ENCODE measurements at regions not wholly inside any gene's neighbourhood (a gene's known extent, or its start where the extent isn't known, plus 50 kb on each side); places are given as distances from the start of the nearest gene placed in this dataset.

DNA sequence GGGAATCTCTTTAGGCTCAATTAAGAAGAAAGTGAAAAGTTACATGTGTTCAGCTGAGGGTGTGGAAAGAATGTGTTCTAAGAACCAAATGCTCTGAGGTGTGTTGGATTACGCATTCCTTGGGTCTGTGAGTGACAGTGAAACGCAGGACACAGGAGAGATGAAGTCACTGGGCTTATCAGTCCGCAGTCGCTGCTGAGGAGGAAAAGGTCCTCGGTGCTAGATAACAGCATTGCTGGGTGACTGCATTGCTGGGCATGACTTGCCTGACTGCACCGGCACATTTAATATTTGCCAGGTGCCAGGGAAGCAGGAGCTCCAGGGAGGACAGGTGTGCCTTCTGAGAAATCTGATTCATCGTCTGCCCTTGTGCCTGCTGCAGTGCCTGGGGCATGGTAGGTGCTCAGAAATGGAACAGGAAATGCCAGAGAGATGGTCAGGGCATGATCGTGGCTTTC, 64.4 kb upstream of the FZD10 start:
- H3K36me3 Mint-ChIP-seq (ENCODE audit: low read depth): no peaks in the 10 kb centered on the region
- no peaks in the 10 kb centered on the region for H3K4me1 Mint-ChIP-seq (ENCODE audit: low read depth)
- no peak for DNase-seq
- H3K9me3 Mint-ChIP-seq (ENCODE audit: insufficient read depth): no peaks in the 10 kb centered on the region
- no peaks in the 10 kb centered on the region for H3K27me3 Mint-ChIP-seq (ENCODE audit: low read depth)
- POLR2A ChIA-PET: no interaction called here
- H3K27ac Mint-ChIP-seq: no peak overlapping the region
- no peak for ATAC-seq
- CTCF ChIA-PET: no interaction called here
- H3K4me3 Mint-ChIP-seq: no peak overlapping the region

DNA sequence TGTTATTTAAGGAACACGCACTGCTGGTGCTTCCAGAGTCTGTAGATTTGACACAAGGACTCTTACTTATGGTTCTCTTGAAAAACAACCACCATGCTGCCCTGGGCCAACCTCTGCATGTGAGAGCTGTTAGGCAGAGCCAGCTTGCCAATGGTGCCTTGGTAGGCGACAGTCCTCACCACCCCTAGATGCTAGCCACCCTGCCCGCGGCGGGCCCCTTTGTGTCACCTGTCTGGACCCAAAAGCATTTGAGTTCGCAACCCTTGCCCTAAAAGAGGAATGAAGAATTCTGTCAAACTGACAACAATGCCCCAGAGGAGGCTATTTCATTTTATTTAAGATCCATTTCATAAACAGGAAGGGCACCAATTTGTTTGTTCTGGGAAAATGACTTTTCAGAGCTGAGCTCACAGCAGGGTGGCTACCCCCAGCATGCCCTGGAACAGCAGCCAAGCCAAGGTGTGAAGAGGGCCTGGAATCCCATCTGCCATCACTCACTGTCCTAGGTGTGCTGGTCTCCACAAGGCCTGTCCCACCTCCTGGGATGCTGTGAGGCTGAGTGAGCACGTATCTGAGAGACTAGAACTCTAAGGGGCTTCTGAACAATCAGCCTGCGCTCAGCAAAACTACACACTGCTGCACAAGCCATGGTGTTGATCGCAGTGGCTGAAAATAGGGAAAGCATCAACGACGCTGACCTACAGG, 63.8 kb upstream of the FZD10 start:
- POLR2A ChIA-PET: no interaction called here
- Mint-ChIP-seq H3K4me3 (no peak overlapping the region), H3K27ac (no peak overlapping the region), H3K27me3 (ENCODE audit: low read depth) (no peaks in the 10 kb centered on the region), H3K4me1 (ENCODE audit: low read depth) (no peaks in the 10 kb centered on the region), H3K36me3 (ENCODE audit: low read depth) (no peaks in the 10 kb centered on the region), H3K9me3 (ENCODE audit: insufficient read depth) (no peaks in the 10 kb centered on the region)
- CTCF ChIA-PET: no interaction called here
- ATAC-seq: no peak
- no peak for DNase-seq

DNA sequence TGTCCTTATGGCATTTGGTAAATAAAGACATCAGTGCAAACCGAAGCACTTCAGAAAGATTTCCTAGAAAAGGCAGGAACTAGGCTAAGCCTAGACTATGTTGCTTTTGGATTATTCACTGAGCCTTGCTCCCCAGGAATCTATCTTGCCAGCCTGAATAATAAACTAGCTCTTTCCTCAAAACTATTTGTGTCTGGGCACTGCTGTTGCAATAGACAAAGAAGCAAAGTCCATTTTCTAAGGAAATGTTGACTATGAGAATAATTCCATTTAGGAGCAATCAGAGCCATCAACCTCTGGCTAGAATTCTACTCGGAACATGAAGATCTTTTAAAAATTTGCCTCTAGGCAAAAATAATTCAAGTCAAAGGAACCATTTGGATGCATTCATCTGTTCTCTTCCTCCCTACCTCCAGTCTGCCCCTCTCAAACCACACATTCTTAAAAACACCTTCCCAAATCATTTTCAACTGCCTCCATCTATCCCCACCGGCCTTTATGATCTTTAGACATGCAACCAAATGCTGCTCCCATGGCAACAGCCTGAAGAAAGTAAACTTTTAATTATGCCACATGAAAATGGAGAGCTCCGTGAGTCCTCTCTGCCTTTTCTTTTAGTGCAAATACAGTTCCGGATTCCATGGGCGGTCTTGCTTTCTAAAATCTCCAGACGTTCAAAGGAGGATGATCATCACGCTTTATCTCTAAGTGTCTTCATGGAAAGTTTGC, 61.5 kb upstream of the FZD10 start:
- DNase-seq (no peak), ATAC-seq (no peak)
- no peaks in the 10 kb centered on the region for H3K4me1 Mint-ChIP-seq (ENCODE audit: low read depth)
- H3K9me3 Mint-ChIP-seq (ENCODE audit: insufficient read depth): no peaks in the 10 kb centered on the region
- no peak overlapping the region for H3K4me3 Mint-ChIP-seq
- no peaks in the 10 kb centered on the region for H3K27me3 Mint-ChIP-seq (ENCODE audit: low read depth)
- ChIA-PET POLR2A (no interaction called here), CTCF (no interaction called here)
- H3K27ac Mint-ChIP-seq: no peak overlapping the region
- H3K36me3 Mint-ChIP-seq (ENCODE audit: low read depth): no peaks in the 10 kb centered on the region

DNA sequence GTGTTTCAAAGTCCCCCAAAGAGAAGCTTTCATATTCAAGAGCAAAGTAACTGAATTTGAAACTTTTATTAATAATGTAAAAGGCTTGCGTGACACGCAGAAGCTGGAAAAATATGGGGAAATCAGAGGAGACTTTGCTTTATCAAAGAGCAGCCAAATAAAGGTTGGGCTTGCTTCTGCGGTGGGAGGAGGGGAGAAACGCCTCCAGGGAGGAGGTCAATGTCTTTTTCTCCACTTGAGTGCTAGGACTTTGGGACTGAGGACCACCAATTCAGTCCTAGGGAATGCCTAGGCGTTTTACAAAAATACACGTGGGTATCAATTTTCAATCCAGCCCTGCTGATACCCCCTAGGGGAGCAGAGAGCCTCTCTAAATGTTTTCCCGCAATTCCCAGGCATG, 60.9 kb upstream of the FZD10 start:
- ChIA-PET POLR2A (no interaction called here), CTCF (no interaction called here)
- no peaks in the 10 kb centered on the region for H3K27me3 Mint-ChIP-seq (ENCODE audit: low read depth)
- no peak overlapping the region for H3K4me3 Mint-ChIP-seq
- H3K27ac Mint-ChIP-seq: no peak overlapping the region
- ATAC-seq (no peak), DNase-seq (no peak)
- H3K4me1 Mint-ChIP-seq (ENCODE audit: low read depth): no peaks in the 10 kb centered on the region
- H3K9me3 Mint-ChIP-seq (ENCODE audit: insufficient read depth): no peaks in the 10 kb centered on the region
- no peaks in the 10 kb centered on the region for H3K36me3 Mint-ChIP-seq (ENCODE audit: low read depth)

DNA sequence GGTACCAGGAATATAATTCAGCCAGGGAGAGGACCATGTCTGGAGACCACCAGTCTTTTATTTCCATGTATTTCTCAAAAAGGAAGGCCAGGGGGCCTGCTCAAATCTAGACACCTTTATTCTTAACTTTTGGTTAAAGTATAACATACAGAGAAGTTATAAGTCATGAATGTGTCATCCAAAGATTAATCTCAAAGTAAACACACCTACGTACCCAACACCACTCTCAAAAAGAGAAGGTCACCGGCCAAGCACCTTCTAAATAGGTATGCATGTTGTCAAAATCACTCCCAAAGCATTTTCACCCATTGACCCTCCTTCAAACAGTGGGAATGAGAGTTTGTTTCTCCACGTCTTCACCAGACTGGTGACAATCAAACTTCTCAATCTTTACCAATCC, 60.0 kb upstream of the FZD10 start:
- ATAC-seq (no peak), DNase-seq (no peak)
- Mint-ChIP-seq H3K36me3 (ENCODE audit: low read depth) (no peaks in the 10 kb centered on the region), H3K4me1 (ENCODE audit: low read depth) (no peaks in the 10 kb centered on the region), H3K9me3 (ENCODE audit: insufficient read depth) (no peaks in the 10 kb centered on the region), H3K27ac (no peak overlapping the region), H3K27me3 (ENCODE audit: low read depth) (no peaks in the 10 kb centered on the region), H3K4me3 (no peak overlapping the region)
- POLR2A ChIA-PET: no interaction called here
- CTCF ChIA-PET: no interaction called here

DNA sequence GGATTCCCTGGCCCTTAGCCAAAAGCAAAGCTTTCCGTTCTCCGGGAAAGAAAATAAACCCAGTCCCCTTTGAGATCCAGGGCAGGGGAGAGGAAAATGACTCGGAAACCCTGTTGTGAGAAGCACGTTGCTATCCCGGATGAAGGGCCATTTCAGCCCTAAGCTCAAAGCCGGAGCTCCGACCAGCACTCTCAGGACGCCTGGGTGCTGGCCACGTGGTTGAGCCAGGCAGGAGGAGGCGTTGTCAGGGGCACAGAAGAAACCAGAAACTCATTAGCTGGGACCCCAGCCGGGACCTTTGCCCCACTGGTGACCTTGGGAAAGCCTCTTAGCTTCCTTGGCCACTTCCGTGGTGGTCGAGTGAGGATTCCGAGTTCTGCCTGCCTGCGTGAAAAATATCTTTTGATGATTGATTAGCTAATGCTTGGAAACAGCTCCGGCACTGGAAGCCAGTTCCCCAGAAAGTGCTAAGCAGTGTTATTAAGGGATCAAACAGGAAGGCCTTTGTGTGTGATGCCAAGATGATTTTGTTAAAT, 57.6 kb upstream of the FZD10 start:
- no peak overlapping the region for H3K4me3 Mint-ChIP-seq
- no peaks in the 10 kb centered on the region for H3K36me3 Mint-ChIP-seq (ENCODE audit: low read depth)
- DNase-seq (no peak), ATAC-seq (no peak)
- no peaks in the 10 kb centered on the region for H3K4me1 Mint-ChIP-seq (ENCODE audit: low read depth)
- no peaks in the 10 kb centered on the region for H3K27me3 Mint-ChIP-seq (ENCODE audit: low read depth)
- POLR2A ChIA-PET: no interaction called here
- CTCF ChIA-PET: no interaction called here
- no peak overlapping the region for H3K27ac Mint-ChIP-seq
- H3K9me3 Mint-ChIP-seq (ENCODE audit: insufficient read depth): no peaks in the 10 kb centered on the region

DNA sequence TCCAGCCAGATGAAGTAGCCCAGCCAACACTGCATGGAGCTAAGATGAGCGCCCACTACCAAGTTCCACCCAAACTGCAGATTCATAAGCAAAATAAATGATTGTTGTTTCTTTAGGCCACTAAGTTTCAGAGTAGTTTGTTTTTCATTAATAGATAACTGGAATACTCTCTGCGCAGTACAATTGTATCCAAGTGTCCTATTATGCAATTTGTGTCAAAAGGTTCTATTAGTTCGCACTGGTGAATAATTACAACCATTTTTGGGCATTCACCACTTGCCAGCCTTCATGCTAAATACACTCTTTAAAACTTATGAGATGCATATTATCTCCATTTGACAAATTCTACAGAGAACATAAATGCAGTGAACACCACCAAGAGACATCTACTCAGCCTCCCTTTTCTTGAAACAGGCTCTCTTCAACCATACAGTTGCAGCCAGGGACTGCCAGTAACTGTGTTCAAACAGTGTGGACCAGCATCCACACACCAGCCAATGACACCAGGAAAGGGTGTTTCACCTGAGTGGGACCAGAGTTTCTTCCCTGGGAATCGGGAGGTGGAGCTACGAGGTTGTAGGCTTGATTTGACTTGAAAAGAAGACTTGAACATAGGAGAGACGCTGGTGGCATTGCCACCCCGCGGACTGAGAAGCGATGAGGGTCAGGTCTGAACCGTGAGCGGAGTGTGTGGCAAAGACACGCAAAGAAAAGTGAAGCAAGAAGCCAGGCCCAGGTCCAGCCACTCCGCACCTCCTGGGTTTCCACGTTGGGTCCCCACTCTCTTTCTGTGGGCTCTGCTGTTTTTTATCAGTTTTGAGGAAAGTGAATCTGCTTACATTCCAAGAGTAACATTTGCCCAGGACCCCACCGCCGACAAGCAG, 53.0 kb upstream of the FZD10 start:
- Mint-ChIP-seq H3K36me3 (ENCODE audit: low read depth) (no peaks in the 10 kb centered on the region), H3K27ac (no peak overlapping the region), H3K9me3 (ENCODE audit: insufficient read depth) (no peaks in the 10 kb centered on the region), H3K4me3 (no peak overlapping the region), H3K4me1 (ENCODE audit: low read depth) (no peaks in the 10 kb centered on the region), H3K27me3 (ENCODE audit: low read depth) (peaks cover 2% of the 10 kb centered on the region)
- CTCF ChIA-PET: no interaction called here
- DNase-seq (no peak), ATAC-seq (no peak)
- POLR2A ChIA-PET: no interaction called here

DNA sequence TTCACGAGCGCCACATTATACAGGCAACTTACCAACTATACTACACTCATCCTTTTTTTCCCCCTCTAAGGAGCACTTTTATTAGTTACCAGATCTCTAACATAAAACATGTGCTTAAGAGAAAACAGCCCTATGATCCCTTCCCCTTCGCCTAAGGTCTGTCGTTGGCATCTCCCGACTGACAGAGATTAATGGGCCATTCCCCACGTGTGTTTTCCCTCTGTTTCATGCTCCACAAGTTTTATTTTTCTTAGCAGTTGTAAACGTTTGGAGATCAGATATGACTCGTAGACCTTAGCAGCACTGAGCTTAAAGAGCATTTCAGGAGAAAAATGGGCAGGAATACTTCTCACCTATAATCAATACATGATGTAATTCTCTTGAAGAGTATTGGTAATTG, 51.4 kb upstream of the FZD10 start:
- Mint-ChIP-seq H3K4me1 (ENCODE audit: low read depth) (no peaks in the 10 kb centered on the region), H3K9me3 (ENCODE audit: insufficient read depth) (no peaks in the 10 kb centered on the region), H3K27me3 (ENCODE audit: low read depth) (peaks cover 2% of the 10 kb centered on the region), H3K4me3 (no peak overlapping the region), H3K36me3 (ENCODE audit: low read depth) (no peaks in the 10 kb centered on the region), H3K27ac (no peak overlapping the region)
- ChIA-PET POLR2A (no interaction called here), CTCF (no interaction called here)
- ATAC-seq (no peak), DNase-seq (no peak)

DNA sequence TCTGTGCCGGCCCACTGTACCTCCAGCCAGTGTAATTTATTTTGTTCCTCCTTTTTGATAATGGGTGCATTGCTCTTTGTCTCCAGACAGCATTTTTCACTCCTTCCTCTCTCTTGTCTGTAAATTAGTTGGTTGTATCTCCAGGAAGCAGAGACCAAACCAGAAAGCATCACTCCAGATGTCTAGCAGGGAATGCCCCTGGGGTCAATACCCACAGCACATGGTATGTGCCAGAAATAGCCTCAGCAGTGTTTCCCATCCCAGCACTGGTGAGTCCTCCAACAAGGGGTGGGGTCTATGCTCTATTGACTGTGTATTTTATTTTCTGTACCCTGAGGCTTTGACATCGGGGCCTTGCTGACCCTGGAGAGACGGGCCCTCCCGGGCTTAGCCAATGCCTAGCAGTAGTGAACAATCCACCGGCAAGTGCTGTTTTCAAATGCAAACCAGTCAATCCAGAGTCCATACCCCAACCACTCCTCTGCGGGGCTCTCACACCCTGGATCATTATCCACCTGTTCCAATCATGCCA, 50.2 kb upstream of the FZD10 start:
- DNase-seq: no peak
- Mint-ChIP-seq H3K4me1 (ENCODE audit: low read depth) (no peaks in the 10 kb centered on the region), H3K4me3 (no peak overlapping the region), H3K9me3 (ENCODE audit: insufficient read depth) (no peaks in the 10 kb centered on the region), H3K36me3 (ENCODE audit: low read depth) (no peaks in the 10 kb centered on the region), H3K27me3 (ENCODE audit: low read depth) (peaks cover 2% of the 10 kb centered on the region), H3K27ac (no peak overlapping the region)
- POLR2A ChIA-PET: no interaction called here
- CTCF ChIA-PET: no interaction called here
- ATAC-seq: no peak
